Duodenal mucosa (tissue), 2 donors: ENCODE measurements at regions not wholly inside any gene's neighbourhood (a gene's known extent, or its start where the extent isn't known, plus 50 kb on each side); places are given as distances from the start of the nearest gene placed in this dataset.
"Not testable (repeated sequence)": the region's sequence is repeated elsewhere in the genome, so short reads cannot be mapped to it uniquely, and the experiment has no call there.

Experiments
- H3K27ac ChIP-seq: one replicate; pipeline ENCODE4 v1.7.0; 2013; ENCODE audit warnings: low read depth, low read length
- H3K27me3 ChIP-seq, 2 donors: one replicate each; pipeline ENCODE4 v1.7.0; 2013; ENCODE audit warnings: low read length in 2 of 2, control low read depth in 1 of 2; ENCODE audit not compliant: insufficient read depth in 2 of 2, control insufficient read depth in 1 of 2
- H3K36me3 ChIP-seq, 2 donors: one replicate each; pipeline ENCODE4 v1.7.0; 2013; ENCODE audit warnings: low read length in 2 of 2, control low read depth in 1 of 2; ENCODE audit not compliant: insufficient read depth in 2 of 2, control insufficient read depth in 1 of 2
- H3K4me1 ChIP-seq, 2 donors: one replicate each; pipeline ENCODE4 v1.7.0; 2013; ENCODE audit warnings: low read length in 2 of 2, control low read depth in 1 of 2; ENCODE audit not compliant: insufficient read depth in 2 of 2, control insufficient read depth in 1 of 2
- H3K4me3 ChIP-seq, 2 donors: one replicate each; pipeline ENCODE4 v1.7.0; 2013; ENCODE audit warnings: low read length in 2 of 2, low read depth in 1 of 2
- H3K9ac ChIP-seq, 2 donors: one replicate each; pipeline ENCODE4 v1.7.0; 2013; ENCODE audit warnings: low read length in 2 of 2, low read depth in 1 of 2
- H3K9me3 ChIP-seq, 2 donors: one replicate each; pipeline ENCODE4 v1.7.0; 2013; ENCODE audit warnings: low read length in 2 of 2, control low read depth in 1 of 2; ENCODE audit not compliant: control insufficient read depth in 1 of 2

DNA sequence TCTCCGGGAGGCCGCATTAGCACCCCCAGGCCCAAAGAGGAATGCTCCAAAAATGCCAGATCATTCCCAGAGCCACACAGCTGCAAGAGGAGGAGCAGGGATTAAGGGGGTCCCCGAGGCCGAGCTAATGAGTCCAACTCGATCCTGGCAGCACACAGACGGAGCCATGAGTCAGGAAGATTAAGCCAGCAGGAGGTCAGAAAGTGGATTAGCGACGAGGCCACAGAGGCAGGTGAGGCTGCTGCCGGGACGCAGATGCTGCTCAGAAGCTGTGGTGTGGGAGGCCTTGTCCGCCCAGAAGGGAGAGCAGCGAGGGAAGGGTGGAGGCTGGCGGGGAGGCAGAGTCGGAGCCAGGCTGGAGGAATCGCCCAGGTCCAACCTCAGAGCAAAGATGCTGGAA is 120.5 kb downstream of the SHANK2 start:
- H3K9ac ChIP-seq: no peak overlapping the region
- no peak overlapping the region for H3K4me3 ChIP-seq
- H3K27me3 ChIP-seq: no peaks in the 10 kb centered on the region
- H3K27ac ChIP-seq: no peak overlapping the region
- no peaks in the 10 kb centered on the region for H3K4me1 ChIP-seq
- no peaks in the 10 kb centered on the region for H3K9me3 ChIP-seq
- H3K36me3 ChIP-seq: no peaks in the 10 kb centered on the region

DNA sequence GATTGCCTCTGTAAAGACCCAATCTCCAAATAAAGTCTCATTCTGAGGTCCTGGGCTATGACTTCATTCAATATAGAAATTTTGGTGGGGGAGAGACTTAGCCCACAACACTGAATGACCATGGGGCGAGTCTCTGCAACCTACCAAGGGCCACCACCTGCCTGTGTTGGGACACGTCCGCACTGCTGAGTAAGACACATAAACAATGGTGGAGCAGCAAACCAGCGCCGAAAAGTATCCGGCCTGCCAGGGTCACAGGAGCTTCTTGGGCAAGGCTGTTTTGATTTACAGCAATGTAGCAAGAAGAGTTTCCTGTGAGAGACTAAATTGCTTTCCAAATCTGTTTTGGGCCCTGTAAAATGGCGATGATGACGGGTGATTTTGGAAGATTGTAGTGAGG is 122.3 kb downstream of the SHANK2 start:
- Histone ChIP-seq H3K27ac (no peak overlapping the region), H3K9me3 (no peaks in the 10 kb centered on the region), H3K4me1 (no peaks in the 10 kb centered on the region), H3K27me3 (no peaks in the 10 kb centered on the region), H3K4me3 (no peak overlapping the region), H3K9ac (no peak overlapping the region), H3K36me3 (no peaks in the 10 kb centered on the region)

DNA sequence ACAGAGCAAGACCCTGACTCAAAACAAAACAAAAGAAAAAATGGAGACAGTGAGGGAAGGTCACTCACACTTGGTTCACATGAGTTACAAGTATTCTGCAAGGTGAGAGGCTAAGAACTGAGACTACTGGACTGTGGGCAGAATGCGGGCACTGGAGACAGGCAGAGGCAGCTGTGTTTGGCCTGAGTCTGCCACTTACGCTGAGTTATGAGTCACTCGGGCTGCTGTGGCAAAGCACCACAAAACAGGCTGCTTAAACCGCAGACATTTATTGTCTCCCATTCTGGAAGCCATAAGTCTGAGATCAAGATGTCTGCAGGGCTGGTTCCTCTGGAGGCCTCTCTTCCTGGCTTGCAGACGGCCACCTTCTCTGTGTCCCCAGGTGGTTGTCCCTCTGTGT is 122.8 kb downstream of the SHANK2 start:
- Histone ChIP-seq H3K36me3 (no peaks in the 10 kb centered on the region), H3K27me3 (no peaks in the 10 kb centered on the region), H3K27ac (no peak overlapping the region), H3K9me3 (no peaks in the 10 kb centered on the region), H3K9ac (no peak overlapping the region), H3K4me1 (no peaks in the 10 kb centered on the region), H3K4me3 (no peak overlapping the region)

DNA sequence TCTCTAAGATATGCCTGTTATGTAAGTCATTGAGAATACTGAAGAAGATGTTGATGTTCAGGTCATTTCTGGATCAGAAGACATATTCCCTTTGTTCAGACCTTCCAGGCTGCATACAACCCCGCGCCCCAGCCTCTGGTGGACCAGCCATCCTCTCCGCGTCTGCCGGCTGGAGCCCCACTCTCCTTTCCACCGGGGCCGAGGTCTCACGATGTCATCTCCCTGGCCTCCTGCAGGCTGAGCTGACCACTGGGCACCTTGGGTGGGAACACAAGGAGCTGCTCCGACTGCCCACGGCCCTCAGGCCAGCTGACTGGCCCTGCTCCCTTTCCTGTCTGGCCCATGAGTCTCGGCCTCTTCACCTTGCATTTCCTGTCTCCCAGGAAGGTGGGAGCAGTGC is 124.6 kb downstream of the SHANK2 start:
- no peak overlapping the region for H3K9ac ChIP-seq
- no peaks in the 10 kb centered on the region for H3K9me3 ChIP-seq
- no peaks in the 10 kb centered on the region for H3K36me3 ChIP-seq
- no peak overlapping the region for H3K27ac ChIP-seq
- no peaks in the 10 kb centered on the region for H3K4me1 ChIP-seq
- H3K4me3 ChIP-seq: no peak overlapping the region
- no peaks in the 10 kb centered on the region for H3K27me3 ChIP-seq

DNA sequence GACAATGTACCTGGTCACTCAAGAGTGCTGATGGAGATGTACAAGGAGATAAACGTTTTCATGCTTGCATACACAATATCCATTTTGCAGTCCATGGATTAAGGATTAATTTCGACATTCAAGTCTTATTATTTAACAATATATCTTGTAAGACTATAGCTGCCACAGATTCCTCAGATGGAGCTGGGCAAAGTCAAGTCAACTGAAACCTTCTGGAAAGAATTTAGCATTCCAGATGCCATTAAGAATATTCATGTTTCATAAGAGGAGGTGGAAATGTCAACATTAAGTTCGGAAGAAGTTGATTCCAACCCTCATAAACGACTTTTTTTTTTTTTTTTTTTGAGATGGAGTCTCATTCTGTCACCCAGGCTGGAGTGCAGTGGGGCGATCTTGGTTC is 126.0 kb downstream of the SHANK2 start:
- not testable (repeated sequence) for H3K27me3 ChIP-seq, H3K9me3 ChIP-seq, H3K27ac ChIP-seq, H3K9ac ChIP-seq, H3K4me1 ChIP-seq, H3K36me3 ChIP-seq, H3K4me3 ChIP-seq

DNA sequence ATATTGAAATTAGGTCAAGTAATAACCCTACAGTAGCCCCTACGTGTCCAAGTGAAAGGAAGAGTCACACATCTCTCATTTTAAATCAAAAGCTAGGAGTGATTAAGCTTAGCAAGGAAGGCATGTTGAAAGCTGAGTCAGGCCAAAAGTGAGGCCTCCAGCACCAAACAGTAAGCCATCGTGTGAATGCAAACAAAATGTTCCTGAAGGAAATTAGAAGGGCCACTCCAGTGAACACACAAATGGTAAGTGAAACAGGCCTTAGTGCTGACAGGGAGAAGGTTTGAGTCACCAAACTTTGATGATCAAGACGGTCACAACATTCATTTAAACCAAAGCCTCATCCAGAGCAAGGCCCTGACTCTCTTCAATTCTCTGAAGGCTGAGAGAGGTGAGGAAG is 127.2 kb downstream of the SHANK2 start:
- H3K4me3 ChIP-seq: no peak overlapping the region
- H3K9me3 ChIP-seq: no peaks in the 10 kb centered on the region
- no peaks in the 10 kb centered on the region for H3K36me3 ChIP-seq
- no peak overlapping the region for H3K27ac ChIP-seq
- no peaks in the 10 kb centered on the region for H3K27me3 ChIP-seq
- no peak overlapping the region for H3K9ac ChIP-seq
- no peaks in the 10 kb centered on the region for H3K4me1 ChIP-seq

DNA sequence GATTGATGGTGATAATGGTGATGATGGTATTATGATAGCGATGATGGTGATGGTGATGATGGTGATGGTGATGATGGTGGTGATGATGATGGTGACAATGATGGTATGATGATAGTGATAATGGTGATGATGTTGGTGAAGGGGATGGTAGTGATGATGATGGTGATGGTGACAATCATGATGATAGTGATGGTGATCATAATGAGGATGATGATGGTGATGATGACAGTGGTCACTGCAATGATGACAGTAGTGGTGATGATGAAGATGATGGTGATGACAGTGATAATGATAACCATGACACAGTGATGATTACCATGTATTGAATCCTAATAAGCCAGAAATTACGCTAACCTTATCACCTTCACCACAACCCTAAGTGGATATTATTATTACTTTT is 128.2 kb downstream of the SHANK2 start:
- Histone ChIP-seq H3K9me3 (no peaks in the 10 kb centered on the region), H3K4me1 (no peaks in the 10 kb centered on the region), H3K27ac (no peak overlapping the region), H3K9ac (no peak overlapping the region), H3K4me3 (no peak overlapping the region), H3K27me3 (no peaks in the 10 kb centered on the region), H3K36me3 (no peaks in the 10 kb centered on the region)

DNA sequence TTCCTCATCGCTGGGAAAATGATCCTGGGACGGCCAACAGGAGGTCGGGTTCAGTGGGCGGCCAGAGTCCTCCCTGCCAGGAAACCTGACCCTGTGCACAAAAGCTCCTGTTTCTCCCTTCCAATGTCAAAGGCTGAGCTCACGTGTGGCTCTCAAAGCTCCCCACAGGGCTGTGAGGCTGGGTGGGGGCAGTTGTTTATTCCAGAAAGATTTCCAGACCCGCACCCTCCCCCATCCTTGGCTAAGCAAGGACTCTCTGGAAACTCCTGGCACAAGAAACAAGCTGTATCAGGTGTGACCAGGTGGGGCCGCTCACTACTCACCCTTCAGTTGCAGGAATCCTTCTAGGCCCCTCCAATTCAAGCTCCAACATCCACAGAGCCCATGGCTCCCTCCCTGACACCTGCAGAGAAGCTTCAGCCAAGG is 131.9 kb downstream of the SHANK2 start:
- no peak overlapping the region for H3K4me3 ChIP-seq
- H3K27me3 ChIP-seq: no peaks in the 10 kb centered on the region
- H3K9me3 ChIP-seq: no peaks in the 10 kb centered on the region
- no peak overlapping the region for H3K9ac ChIP-seq
- no peak overlapping the region for H3K27ac ChIP-seq
- no peaks in the 10 kb centered on the region for H3K36me3 ChIP-seq
- H3K4me1 ChIP-seq: peaks cover 0 to 9% of the 10 kb centered on the region in 2 donors

DNA sequence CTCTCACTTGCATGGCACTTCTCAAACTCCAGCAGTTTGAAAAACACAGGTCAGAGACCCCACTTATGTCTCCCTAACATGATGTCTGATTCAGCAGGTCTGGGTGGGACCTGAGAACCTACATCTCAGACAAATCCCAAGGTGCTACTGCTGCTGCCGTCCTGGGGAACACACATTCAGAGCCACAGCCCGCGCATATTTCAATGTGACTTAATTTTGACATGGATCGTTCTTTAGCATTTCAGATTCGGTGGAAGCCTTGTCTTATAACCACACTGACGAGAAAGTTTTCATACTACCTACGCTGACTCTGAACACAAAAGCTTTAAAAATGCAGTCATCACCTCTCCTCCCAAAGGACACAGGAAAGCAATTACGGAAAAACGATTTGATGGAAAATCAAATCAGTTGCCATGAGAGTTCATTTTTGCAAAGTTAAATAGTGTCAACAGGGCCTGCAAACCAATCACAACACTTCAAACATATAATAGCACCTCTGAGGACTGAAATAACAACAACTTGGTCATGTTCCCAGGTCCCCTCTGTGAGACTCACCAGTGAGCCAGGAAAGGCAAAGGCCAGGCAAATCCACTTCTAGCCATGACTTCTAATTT is 132.6 kb downstream of the SHANK2 start:
- Histone ChIP-seq H3K4me3 (no peak overlapping the region), H3K9me3 (no peaks in the 10 kb centered on the region), H3K4me1 (peaks cover 0 to 9% of the 10 kb centered on the region in 2 donors), H3K27me3 (no peaks in the 10 kb centered on the region), H3K9ac (no peak overlapping the region), H3K36me3 (no peaks in the 10 kb centered on the region), H3K27ac (no peak overlapping the region)

DNA sequence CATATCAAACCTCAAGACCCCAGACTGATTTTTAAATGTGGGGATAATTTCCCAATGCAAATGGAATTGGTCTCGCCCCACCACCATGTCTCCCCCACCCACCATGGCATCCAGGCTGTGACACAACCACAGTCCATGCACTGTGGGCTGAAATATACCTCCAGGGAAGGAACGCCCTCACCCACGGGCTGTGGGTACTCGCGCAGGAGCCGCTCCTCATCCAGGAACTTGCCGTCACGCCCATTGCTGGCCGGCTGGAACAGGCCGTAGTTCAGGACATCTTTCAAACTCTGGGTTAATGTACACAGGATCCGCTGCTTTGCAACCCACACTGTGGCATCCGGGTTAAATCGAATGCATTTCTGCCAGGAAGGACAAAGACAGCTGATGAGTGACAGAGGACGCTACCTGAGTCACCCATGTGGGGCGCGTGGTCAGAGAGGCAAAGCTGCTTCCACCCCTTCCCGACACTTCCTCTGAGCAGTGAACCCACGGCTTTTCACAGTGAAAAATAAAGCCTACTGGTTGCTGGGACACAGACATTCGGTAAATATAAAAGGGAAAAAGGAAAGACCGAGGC is 133.6 kb downstream of the SHANK2 start:
- Histone ChIP-seq H3K9ac (no peak overlapping the region), H3K9me3 (no peaks in the 10 kb centered on the region), H3K4me3 (no peak overlapping the region), H3K36me3 (no peaks in the 10 kb centered on the region), H3K4me1 (peaks cover 4 to 11% of the 10 kb centered on the region in 2 donors), H3K27me3 (no peaks in the 10 kb centered on the region), H3K27ac (no peak overlapping the region)
